Stimulated activated CD8-positive, alpha-beta memory T cell treated with anti-CD3 and anti-CD28 coated beads, Interleukin-15, amount 100 ng/mL, for 48 hours (primary cell): ENCODE measurements at regions not wholly inside any gene's neighbourhood (a gene's known extent, or its start where the extent isn't known, plus 50 kb on each side); places are given as distances from the start of the nearest gene placed in this dataset.
"Not testable (repeated sequence)": the region's sequence is repeated elsewhere in the genome, so short reads cannot be mapped to it uniquely, and the experiment has no call there.

Experiments
- DNase-seq, 2 donors: peaks; one replicate each; pipeline ENCODE4 v3.0.0-alpha.2; 2020; ENCODE audit warnings: low read depth in 2 of 2

GRCh38 chr1:30129001-30129408 lies 594.4 kb downstream of the MATN1 start:
- no peak for DNase-seq

DNA sequence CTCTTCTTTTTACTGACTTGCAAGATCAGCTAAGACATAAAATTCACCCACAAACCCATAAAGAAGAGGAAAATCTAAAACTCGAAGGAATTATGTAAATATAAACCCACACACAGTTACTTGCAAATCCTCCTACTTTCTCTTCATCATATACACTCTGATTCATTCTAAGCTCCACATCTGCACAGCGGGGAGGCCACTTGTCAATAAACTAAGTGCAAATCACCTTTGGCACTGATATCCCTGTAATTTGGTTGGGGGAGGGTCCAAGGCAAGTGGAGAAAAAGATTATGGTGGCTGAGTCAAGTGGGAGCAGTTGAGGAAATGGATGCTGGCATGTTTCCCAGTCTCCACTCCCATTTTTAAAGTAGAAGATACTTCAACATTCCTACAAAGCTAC lies 596.5 kb downstream of the MATN1 start:
- no peak for DNase-seq

DNA sequence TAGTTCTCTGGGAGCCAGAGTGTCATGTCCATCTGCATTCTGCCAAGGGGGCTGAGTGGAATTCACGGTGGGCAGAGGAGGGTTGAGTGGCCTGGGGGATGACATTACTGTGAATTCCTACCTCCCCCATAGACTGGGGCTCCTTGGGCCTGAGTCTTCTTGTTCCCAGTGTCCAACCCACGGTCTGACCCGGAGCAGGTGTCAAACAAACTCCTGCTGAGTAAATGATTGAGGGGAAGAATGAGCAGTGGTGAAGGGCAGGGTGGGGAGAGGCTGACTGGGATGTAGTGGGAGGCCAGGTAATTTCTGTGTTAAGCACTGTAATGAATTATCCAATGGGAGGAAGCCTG lies 597.6 kb downstream of the MATN1 start:
- no peak for DNase-seq

GRCh38 chr1:30125021-30125820 lies 598.2 kb downstream of the MATN1 start:
- no peak for DNase-seq

DNA sequence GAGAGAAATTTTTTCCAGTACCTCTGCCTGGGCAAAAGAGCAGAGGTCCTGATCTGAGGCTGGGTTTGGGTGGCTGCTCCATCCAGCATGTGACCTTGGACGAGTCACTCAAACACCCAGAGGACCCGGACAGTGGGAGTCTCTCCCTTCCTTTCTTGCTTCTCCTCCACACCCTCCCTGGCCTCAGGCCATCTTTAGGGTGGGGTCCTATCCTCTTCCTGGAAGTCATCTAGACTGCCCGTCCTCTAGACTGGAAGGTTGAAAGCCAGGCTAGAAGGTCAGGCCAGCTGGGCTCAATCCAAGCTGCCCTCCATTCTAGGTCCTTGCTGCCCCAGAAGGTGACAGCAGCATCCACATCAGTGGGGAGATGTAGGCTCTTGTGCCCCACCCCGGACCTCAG lies 599.5 kb downstream of the MATN1 start:
- no peak for DNase-seq

- DNase-seq, result no peak
These were observed 600.3 kb downstream of the MATN1 start for GRCh38 chr1:30123036-30123435.

- no peak for DNase-seq
These were observed 603.0 kb downstream of the MATN1 start for GRCh38 chr1:30120245-30121000.

- no peak for DNase-seq
These were observed 605.7 kb downstream of the MATN1 start for GRCh38 chr1:30117685-30118084.

DNA sequence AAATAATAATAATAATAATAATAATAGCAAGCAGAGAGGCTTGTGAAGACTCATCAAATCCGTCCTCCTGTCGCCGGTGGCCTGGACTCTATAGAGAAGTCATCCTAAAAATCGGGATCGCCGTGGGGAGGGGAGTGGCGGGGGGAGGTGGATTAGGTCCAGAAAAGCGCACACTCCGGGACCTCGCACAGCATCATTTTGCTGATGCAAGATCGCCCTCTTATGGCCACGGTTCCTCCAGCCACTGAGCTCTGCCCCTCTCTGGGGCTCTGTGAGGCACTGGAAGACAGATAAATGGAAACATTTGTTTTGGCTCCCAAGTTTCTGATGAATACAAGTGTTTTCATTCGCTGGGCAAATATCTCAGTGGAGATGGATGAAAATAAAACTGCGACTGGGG lies 612.0 kb downstream of the MATN1 start:
- no peak for DNase-seq

DNA sequence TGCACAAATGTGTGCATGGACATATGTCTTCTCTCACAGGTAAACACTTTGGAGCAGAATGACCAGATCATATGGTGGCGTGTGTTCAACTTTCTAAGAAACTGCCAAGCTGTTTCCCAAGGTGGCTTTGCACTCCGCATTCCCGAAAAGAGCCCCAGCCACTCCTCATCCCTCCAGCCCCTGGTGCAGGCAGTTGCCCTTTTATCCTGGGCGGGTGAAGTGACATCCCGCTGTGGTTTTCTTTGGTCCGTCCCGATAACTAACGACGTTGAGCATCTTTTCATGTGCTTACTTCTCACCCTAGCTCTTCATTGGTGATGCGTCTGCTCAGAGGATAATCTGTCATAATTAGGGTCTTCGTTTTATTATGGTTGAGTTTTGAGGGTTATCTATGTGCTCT lies 612.5 kb downstream of the MATN1 start:
- no peak for DNase-seq

DNA sequence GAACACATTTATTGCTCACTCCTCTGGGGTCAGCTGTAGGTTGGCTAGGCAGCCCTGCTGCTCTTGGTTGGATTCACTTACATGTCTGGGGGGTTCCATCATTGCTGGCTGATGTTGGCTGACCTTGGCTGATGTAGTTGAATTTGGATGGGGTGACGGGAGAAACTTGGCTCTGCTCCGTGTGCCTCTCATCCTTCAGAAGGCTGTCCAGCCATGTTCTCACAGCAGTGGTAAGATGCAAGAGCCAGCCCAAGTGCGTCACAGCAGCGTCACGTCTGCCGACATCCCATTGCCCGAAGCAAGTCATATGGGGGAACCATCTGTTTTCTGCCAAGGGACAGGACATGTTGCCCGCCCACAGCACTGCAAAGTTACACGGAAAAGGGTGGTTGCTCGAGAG lies 613.5 kb downstream of the MATN1 start:
- no peak for DNase-seq

- no peak for DNase-seq
These were observed 615.2 kb downstream of the MATN1 start for GRCh38 chr1:30108186-30108585.

GRCh38 chr1:30106125-30106524 lies 617.3 kb downstream of the MATN1 start:
- no peak for DNase-seq

GRCh38 chr1:30104551-30104950 lies 618.8 kb downstream of the MATN1 start:
- no peak for DNase-seq

DNA sequence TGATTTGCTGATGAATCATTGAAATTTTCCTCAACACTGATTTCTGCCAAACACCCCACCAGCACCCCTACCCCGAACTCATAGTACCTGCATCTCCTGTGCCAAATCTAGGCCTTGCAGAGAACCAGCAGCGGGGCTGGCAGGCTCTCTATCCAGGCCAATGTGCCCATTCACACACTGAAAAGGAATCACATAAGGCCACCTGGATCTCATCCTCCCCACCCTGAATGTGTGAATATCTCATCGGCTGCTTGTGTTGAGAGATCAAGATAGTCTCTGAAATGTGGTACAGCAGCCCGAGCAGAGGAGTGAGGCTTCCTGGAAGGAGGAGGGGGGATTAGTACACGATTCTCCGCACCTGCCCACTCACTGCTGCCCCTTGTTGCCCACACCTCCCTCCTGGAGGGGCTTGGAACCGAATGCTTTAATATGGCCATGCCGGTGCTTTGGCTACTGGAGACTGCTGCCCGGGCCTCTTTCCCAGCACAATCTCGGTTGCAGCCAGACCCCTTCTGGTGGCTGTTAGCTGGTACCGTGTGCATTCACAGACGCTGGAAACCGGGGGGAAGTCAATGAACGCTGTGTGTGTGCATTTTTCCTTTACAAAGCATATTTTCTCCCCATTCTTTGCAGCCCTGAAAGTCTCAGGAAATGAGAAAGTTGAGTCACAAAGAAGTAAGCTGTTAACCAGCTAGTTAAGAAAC lies 619.5 kb downstream of the MATN1 start:
- no peak for DNase-seq

- no peak for DNase-seq
These were observed 620.8 kb downstream of the MATN1 start for GRCh38 chr1:30102605-30103004.

DNA sequence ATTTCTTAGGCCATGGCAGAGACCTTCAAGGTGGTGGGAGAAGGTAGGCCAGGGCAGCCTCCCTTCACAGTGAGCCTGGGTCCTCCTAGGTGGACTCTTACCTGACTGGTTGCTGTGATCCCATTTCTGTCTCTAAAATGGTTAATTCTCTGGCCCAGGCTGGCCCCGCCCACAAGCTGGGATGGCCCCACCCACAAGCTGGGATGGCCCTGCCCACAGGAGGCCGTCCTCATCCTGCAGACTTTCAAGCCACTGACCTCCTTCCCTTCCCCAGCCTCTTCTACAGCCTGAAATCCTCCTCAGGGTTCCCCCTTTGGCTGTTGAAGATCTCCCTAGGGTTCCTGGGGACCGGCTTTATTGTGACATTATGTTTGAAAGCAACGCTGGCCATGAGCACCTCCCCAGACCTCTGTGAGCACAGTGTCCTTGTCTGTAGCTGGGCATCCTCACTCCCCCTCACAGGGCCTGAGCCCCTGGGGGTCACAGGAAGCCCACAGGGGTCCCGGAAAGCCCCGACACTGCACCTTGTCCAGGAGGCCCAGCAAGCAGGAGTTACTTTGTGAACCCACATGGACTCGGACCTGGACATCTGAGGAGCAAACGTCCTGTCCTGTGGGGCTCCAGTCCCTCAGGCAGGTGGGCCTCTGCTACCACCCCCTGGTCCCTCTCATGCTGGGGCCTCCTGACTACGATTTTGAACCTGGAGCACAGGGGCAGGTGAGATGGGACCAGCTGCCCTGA lies 621.7 kb downstream of the MATN1 start:
- DNase-seq, result no peak

GRCh38 chr1:30101016-30101415 lies 622.4 kb downstream of the MATN1 start:
- no peak for DNase-seq

DNA sequence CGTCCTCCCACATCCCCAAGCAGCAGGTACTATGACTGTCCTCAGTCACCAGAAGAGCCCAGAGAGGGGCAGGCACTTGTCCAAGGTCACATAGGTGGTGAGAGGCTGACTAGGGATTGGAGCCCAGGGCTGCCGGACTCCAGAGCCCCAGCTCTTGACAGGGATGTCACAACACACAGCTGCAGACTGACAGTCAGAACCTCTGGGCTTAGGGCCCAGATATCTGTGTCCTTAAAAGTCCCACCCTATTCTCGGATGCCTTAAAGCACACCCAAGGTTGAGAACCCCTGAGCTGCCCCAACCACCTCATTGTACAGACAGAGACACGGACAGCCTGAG lies 622.9 kb downstream of the MATN1 start:
- no peak for DNase-seq

DNA sequence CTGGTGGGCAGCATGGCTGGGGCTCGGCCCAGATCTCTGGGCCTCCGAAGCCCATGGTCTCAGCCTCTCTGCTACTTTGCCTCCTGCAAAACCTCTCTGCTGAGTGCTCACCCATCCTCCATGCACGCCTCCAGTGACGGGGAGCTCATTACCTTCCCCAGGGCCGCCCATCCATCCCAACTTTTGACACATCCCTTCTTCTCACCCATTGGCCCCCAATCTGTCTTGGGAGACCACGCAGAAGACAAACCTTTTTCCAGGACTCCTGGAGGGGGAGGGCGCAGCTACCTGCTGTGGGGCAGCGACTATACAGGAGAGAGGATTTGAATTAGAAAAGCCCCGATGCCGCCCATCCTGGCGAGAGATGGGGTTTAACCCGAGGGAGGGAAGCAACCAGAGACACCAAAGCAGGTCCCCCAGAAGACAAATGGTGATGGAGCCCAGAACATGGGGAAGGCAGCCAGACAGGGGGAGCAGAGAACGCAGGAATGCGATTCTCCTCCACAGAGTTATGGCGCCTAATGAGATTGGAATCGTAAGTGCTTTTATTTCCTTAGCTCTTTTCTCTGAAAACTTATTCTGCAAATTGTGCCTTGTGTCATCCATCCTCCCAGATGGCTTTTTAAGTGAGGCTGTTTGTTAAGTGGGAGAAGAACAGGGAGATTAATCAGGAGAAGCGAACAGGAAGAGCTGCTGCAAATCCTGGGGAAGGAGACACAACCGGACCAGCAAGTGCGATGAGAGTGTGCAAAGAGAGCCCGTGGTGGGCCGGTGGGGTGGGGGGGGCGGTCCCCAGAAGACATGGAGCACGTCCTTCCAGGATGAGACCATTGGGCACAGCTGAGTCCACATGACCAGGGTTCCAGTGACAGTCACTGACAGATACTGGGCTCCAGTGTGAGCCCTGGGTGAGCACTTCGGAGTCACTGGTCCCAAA lies 623.5 kb downstream of the MATN1 start:
- DNase-seq, result no peak

GRCh38 chr1:30097851-30098250 lies 625.5 kb downstream of the MATN1 start:
- DNase-seq, result not testable (repeated sequence)
